ENCODE measurements at regions not wholly inside any gene's neighbourhood (a gene's known extent, or its start where the extent isn't known, plus 50 kb on each side); places are given as distances from the start of the nearest gene placed in this dataset.

DNA sequence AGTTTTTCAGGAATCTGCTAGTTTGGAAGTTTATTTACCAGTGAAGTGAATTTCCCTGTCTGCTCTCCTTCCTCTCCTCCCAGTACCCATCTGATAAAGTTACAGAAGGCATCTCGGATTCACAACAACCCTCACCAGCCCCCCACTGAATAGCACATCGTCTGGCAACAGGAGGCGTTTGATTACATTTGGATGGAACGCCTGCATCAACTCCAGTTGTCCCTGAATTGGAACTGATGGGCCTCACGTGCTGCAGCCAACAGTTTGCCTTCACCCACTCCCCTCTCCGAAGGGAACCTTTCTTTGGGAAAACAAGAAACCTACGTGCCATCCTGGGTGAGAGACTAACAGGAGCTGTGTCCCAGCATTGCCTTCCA is 59.5 kb upstream of the BCL6 start:
- TF ChIP-seq, protein P1, sequence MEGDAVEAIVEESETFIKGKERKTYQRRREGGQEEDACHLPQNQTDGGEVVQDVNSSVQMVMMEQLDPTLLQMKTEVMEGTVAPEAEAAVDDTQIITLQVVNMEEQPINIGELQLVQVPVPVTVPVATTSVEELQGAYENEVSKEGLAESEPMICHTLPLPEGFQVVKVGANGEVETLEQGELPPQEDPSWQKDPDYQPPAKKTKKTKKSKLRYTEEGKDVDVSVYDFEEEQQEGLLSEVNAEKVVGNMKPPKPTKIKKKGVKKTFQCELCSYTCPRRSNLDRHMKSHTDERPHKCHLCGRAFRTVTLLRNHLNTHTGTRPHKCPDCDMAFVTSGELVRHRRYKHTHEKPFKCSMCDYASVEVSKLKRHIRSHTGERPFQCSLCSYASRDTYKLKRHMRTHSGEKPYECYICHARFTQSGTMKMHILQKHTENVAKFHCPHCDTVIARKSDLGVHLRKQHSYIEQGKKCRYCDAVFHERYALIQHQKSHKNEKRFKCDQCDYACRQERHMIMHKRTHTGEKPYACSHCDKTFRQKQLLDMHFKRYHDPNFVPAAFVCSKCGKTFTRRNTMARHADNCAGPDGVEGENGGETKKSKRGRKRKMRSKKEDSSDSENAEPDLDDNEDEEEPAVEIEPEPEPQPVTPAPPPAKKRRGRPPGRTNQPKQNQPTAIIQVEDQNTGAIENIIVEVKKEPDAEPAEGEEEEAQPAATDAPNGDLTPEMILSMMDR (conservative IDR thresholded peaks at IDR 0.05; ENCODE audit: low read length): no peak
- no peak for TF ChIP-seq EZH2phosphoT487 (IDR thresholded peaks at IDR 0.05; ENCODE audit: borderline replicate concordance, low read depth, low read length)
